SJSA1 (cell line): ENCODE measurements at regions not wholly inside any gene's neighbourhood (a gene's known extent, or its start where the extent isn't known, plus 50 kb on each side); places are given as distances from the start of the nearest gene placed in this dataset.

Source experiments
- DNase-seq, 2 experiments: peaks; one replicate each; pipeline ENCODE4 v3.0.0-alpha.2; 2015 to 2020; ENCODE audit warnings: low spot score in 2 of 2, low read depth in 1 of 2
- H3K27ac ChIP-seq: fragments of 250-450 bp; sonication (Bioruptor Pico); 2 replicates; pipeline ENCODE4 v1.5.1; 2020; ENCODE audit warnings: mild to moderate bottlenecking, moderate library complexity
- H3K27me3 ChIP-seq: fragments of 250-450 bp; sonication (Bioruptor Pico); replicated peaks from 2 replicates; pipeline ENCODE4 v1.5.1; 2020; ENCODE audit warnings: mild to moderate bottlenecking, moderate library complexity
- H3K36me3 ChIP-seq: fragments of 250-450 bp; sonication (Bioruptor Pico); 2 replicates; pipeline ENCODE4 v1.5.1; 2020; ENCODE audit warnings: mild to moderate bottlenecking
- H3K4me1 ChIP-seq: fragments of 250-450 bp; sonication (Bioruptor Pico); replicated peaks from 2 replicates; pipeline ENCODE4 v1.6.1; 2021; ENCODE audit warnings: mild to moderate bottlenecking
- H3K4me3 ChIP-seq: fragments of 250-450 bp; sonication (Bioruptor Pico); 2 replicates; pipeline ENCODE4 v1.5.1; 2020; ENCODE audit warnings: mild to moderate bottlenecking
- H3K9me3 ChIP-seq: fragments of 250-450 bp; sonication (Bioruptor Pico); replicated peaks from 2 replicates; pipeline ENCODE4 v1.5.1; 2020; ENCODE audit warnings: mild to moderate bottlenecking

DNA sequence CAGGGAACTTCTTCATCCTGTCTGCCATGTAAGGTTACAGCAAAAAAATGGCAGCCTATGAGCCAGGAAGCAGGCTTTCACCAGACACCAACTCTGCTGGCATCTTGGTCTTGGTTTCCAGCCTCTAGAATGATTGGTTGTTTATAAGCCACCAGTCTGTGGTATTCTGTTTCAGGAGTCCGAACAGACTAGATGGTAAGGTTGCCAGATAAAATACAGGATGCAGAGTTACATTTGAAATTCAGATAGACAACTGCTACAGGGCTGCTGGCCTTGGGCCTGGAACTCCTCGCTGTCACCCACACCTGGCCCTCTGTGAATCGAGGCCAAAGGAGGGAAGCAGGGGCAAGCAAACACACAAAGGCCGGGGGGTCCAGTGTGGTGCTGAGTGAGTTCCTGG is 478.8 kb upstream of the CCL2 start:
- no peak for DNase-seq
- no peaks in the 10 kb centered on the region for H3K4me1 ChIP-seq
- H3K36me3 ChIP-seq = no peaks in the 10 kb centered on the region
- no peak overlapping the region for H3K4me3 ChIP-seq
- no peak overlapping the region for H3K27ac ChIP-seq
- peaks cover 4% of the 10 kb centered on the region; the same call in 1 of the 2 replicates for H3K27me3 ChIP-seq
- no peaks in the 10 kb centered on the region for H3K9me3 ChIP-seq

DNA sequence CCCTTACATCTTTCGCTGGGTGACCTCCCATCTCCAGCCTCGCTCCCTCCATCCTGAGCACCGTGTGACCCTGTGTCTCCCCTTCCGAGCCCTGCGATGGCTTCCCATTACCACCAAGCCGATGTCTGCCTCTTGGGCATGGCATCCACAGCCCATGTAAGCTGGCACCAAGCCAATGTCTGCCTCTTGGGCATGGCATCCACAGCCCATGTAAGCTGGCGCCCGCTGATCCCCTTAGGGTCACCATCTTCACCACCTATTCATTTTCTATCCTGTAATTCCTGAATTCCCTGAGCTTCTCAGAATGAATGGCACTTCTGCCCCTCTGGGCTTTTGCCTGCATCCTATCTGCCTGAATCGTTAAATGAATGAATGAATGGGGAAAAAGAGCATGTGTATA is 478.2 kb upstream of the CCL2 start:
- Histone ChIP-seq H3K27ac (no peak overlapping the region), H3K27me3 (peaks cover 4% of the 10 kb centered on the region; the same call in 1 of the 2 replicates), H3K9me3 (no peaks in the 10 kb centered on the region), H3K4me1 (no peaks in the 10 kb centered on the region), H3K4me3 (no peak overlapping the region), H3K36me3 (no peaks in the 10 kb centered on the region)
- no peak for DNase-seq

DNA sequence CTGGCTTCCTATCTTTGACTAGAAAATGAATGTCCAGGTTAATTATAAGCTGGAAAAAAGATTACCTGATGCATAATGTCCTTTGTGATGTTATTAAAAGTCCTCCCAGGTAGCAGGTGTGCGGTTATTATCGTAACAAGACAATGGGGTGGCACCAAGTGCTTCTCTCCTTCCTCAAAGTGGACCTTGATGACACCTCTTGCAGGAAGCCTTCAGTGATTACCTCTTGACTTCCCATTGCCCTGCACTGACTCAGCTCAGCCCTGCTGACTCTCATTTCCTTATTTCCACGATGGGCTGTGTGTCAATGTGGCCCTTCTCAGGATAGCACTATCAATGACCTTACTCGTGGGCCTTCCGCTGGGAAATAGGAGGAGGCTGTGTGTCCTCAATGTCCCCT is 477.4 kb upstream of the CCL2 start:
- Histone ChIP-seq H3K36me3 (no peaks in the 10 kb centered on the region), H3K9me3 (no peaks in the 10 kb centered on the region), H3K4me1 (no peaks in the 10 kb centered on the region), H3K27me3 (peaks cover 4% of the 10 kb centered on the region; the same call in 1 of the 2 replicates), H3K27ac (no peak overlapping the region), H3K4me3 (no peak overlapping the region)
- DNase-seq = no peak

DNA sequence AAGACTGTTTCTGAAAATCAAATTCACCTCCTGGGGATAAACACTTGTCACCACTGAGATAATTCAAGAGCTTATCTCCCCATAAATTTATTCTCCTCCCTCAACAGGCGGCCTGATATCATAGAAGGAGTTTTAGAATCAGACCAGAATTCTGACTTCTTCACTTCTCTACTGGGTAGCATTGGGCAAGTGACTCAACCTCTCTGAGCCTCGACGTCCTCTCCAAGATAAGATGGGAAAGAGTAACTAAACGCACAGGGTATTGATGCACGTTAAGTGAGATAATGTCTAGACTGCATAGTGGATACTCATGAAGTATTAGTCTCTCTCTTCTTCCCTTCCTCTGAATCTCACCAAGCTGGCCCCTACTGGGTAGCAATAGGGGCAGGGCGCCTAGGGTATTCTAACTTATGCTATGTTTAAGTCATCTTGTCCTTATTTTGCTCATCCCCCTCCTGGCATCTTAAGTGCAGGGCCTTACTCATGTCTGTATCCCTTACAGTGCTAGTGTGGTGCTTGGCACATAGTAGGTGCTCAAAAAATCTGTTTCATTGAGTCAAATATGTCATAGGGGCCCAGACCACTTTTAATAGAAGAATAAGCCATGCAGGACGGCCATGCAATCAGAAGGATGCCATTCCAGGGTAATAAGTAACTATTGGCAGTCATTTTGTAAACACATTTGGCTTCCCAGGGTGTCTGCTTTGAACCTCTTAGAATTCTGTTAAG is 476.4 kb upstream of the CCL2 start:
- Histone ChIP-seq H3K36me3 (no peaks in the 10 kb centered on the region), H3K4me3 (no peak overlapping the region), H3K4me1 (no peaks in the 10 kb centered on the region), H3K9me3 (no peaks in the 10 kb centered on the region), H3K27ac (no peak overlapping the region), H3K27me3 (peaks cover 4% of the 10 kb centered on the region; the same call in 1 of the 2 replicates)
- no peak for DNase-seq

DNA sequence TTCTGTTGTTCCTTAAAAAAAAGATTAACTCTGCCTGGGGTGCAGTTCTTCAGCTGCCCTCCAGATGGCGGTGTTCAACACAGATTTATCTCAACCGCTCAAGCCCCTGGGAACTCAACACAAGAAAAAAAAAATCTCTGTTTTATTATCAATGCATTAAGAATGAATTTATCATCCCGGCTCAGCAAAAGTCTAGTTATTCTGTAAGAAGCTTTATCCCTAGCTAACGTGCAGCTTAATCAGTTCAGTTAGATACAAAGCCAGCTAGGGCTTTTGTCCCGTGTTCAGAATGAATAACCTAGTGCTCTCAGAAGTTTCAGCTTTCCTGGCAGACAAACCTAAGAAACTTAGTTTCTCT is 475.9 kb upstream of the CCL2 start:
- peaks cover 4% of the 10 kb centered on the region; the same call in 1 of the 2 replicates for H3K27me3 ChIP-seq
- no peak overlapping the region for H3K4me3 ChIP-seq
- H3K4me1 ChIP-seq = no peaks in the 10 kb centered on the region
- peak in 1 of 2 experiments; percentile 25 for DNase-seq
- H3K27ac ChIP-seq = no peak overlapping the region
- no peaks in the 10 kb centered on the region for H3K9me3 ChIP-seq
- no peaks in the 10 kb centered on the region for H3K36me3 ChIP-seq

DNA sequence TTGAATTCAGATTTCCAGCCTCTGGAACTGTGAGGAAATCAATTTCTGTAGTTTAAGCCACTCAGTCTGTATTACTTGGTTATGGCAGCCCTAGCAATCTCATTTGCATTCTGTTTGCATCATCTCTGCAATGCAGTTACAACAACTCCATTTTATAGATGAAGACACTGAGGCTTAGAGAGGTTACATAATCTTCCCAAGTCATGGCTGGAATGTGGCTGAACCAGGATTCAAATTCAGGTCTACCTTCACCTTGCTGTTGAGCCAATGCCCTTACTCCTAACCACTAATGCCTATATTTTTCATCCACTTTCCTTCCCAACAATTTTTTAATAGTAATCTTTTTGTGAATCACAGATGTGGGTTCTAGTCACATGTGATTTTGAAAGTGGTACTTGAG is 469.8 kb upstream of the CCL2 start:
- no peak for DNase-seq
- Histone ChIP-seq H3K4me1 (no peaks in the 10 kb centered on the region), H3K27ac (no peak overlapping the region), H3K9me3 (no peaks in the 10 kb centered on the region), H3K27me3 (no peaks in the 10 kb centered on the region), H3K36me3 (no peaks in the 10 kb centered on the region), H3K4me3 (no peak overlapping the region)

DNA sequence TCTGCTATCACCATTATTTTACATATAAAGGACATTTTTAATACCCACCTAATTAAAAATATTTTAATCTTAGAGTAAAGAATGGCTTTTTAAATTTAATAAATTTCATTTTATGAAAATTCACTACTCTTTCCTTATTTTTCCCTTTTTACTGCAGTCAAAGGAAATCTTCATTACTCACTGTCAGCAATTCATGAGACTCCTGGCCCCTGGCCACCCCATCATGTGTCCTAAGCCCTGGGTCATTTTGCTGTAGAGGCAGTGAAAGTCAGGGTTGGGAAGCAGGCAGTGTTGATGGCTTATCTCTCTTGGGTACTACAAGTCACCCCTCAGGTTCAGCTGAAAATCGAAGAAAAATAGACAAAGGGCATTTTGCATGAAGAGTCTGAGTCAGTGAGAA is 468.6 kb upstream of the CCL2 start:
- Histone ChIP-seq H3K27me3 (no peaks in the 10 kb centered on the region), H3K4me3 (no peak overlapping the region), H3K27ac (no peak overlapping the region), H3K4me1 (no peaks in the 10 kb centered on the region), H3K9me3 (no peaks in the 10 kb centered on the region), H3K36me3 (no peaks in the 10 kb centered on the region)
- DNase-seq = no peak

DNA sequence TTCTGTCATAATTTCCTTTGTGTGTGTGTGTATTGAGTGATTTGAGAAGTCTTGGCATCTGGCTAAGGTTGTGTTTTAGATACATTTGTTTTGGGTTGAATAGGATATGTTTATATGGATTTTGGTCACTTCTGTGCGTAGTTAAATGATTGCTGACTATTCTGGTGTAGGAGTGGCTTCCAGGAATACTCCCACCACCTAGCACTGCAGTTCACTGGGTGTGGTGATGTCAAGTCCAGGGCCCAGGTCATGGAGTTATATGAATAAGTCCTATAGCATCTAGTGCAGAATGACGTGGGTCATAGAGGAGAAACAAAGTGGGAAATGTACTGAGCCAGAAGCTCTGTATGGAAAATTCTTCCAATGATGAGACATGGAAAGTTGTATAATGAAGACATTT is 465.4 kb upstream of the CCL2 start:
- Histone ChIP-seq H3K27me3 (no peaks in the 10 kb centered on the region), H3K4me3 (no peak overlapping the region), H3K36me3 (no peaks in the 10 kb centered on the region), H3K9me3 (no peaks in the 10 kb centered on the region), H3K4me1 (no peaks in the 10 kb centered on the region), H3K27ac (no peak overlapping the region)
- no peak for DNase-seq

DNA sequence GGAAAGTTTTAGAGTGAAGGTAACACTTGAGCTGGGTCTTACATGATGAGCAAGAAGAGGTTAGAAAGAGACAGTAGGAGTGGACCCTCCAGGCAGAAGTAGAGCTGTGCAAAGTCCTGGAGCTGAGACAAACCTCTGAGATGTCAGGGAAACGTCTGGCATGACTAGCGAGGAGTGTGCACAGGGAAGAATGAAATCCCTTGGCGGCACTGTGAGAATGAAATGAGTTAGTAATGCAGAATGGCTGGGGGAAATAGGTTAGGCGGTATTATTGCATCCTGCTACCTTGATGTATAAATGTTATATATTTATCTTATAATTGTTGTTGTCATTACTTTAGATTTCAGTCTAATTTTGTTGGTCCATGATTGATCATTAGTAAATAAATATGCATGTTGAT is 457.9 kb upstream of the CCL2 start:
- no peaks in the 10 kb centered on the region for H3K4me1 ChIP-seq
- no peak for DNase-seq
- H3K4me3 ChIP-seq = no peak overlapping the region
- no peaks in the 10 kb centered on the region for H3K9me3 ChIP-seq
- no peak overlapping the region for H3K27ac ChIP-seq
- no peaks in the 10 kb centered on the region for H3K36me3 ChIP-seq
- H3K27me3 ChIP-seq = peaks cover 5% of the 10 kb centered on the region

DNA sequence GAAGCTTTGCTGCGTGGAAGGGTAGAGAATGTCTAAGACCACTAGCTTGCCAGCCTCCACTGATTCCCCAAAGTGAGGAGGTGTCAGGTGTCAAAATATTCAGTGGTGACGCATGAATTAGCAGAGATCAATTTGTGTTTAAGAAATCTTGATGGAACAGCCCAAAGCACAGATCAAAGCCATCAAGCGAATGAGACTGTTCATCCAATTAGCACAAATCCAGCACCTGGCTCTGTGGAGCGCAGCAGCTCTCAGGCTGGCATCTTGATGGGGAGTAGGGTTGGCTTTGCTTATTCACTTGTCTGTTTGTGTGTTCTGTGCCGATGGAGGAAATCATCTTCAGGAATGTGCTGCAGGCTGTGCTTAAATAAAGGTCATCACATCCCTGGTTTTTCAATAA is 456.8 kb upstream of the CCL2 start:
- Histone ChIP-seq H3K9me3 (no peaks in the 10 kb centered on the region), H3K27me3 (peaks cover 11% of the 10 kb centered on the region), H3K4me3 (no peak overlapping the region), H3K4me1 (no peaks in the 10 kb centered on the region), H3K27ac (no peak overlapping the region), H3K36me3 (no peaks in the 10 kb centered on the region)
- no peak for DNase-seq

DNA sequence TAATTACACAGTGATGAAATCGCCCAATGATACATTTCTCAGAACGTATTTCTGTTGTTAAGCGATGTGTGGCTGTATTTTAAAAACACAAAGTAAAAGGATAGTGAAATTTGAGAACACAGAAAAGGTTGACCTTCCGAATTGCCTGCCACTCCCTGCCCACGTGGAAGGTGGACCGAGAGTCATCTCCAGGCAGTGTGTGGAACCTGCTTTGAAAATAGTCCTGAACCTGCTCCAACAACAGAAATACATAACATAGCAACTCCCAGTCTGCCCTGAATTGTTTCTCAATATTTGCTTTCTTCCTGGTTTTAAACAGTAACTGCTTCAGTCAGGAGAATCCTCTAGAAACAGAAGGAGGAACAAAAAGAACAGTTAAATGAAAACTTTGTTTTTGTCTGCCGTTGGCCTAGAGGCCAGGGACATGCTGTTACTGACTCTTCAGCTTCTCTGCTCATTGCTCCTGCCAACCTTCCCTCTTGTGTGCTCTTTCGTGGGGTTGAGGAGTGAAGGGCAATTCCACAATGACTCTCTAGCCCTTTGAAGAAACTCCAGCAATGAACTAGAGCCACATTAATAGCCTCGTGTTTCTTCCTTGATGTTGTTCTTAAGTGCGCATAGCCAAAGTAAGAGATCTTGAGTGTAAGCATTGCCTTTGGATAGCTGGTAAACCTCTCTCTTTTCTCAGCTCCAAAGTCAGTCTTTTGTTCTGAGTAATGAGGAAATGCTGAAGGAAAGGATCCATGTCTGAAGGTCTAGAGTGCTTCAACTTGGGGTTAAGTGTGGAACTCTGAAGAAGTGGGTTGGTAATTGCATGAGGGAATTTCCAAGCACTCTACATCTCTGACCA is 452.5 kb upstream of the CCL2 start:
- no peak for DNase-seq
- no peak overlapping the region for H3K27ac ChIP-seq
- no peak overlapping the region for H3K4me3 ChIP-seq
- no peaks in the 10 kb centered on the region for H3K36me3 ChIP-seq
- peaks cover 11% of the 10 kb centered on the region for H3K27me3 ChIP-seq
- H3K9me3 ChIP-seq = no peaks in the 10 kb centered on the region
- no peaks in the 10 kb centered on the region for H3K4me1 ChIP-seq

DNA sequence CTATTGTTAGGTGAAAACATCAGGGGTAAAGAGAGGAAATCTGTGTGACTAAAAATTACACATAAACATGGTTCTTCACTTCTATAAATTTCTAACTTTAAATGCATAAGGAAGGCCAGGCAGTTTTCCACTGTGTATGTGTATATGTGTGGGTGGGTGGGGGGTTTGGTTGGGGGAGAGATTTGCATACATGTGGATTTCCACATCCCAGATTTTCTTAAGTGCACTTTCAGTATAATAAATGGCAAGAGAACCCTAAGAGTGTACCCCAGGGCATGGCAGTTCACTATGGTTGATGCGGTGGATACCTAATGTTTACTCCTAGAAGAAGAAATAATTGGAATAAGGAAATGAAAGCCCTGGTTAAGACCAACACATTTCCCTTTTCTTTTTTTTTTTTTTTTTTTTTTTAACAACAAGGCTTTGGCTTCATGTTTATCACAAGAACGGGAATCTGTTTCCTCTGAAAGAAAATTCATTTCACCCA is 451.8 kb upstream of the CCL2 start:
- peaks cover 11% of the 10 kb centered on the region for H3K27me3 ChIP-seq
- H3K4me1 ChIP-seq = no peaks in the 10 kb centered on the region
- H3K9me3 ChIP-seq = no peaks in the 10 kb centered on the region
- H3K4me3 ChIP-seq = no peak overlapping the region
- H3K27ac ChIP-seq = no peak overlapping the region
- no peak for DNase-seq
- no peaks in the 10 kb centered on the region for H3K36me3 ChIP-seq

DNA sequence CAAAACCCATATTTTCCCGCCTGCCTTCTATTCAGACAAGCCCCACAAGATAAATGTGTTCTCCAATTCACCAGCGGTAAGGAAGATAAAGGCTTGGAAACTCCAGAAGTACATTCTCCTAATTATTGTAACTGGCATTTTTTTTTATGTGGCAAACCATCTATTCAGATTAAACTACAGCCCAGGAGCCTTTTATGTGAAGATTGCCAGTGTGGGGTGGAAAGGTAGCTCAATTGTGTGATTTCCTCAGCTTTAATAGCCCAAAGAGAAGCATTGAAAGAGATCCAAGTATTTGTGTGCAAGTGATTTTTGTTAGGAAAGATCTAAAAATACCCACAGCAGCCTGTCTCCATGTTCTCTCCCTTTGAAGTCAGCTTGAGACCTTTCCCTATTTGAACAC is 451.4 kb upstream of the CCL2 start:
- H3K9me3 ChIP-seq = no peaks in the 10 kb centered on the region
- no peaks in the 10 kb centered on the region for H3K36me3 ChIP-seq
- no peaks in the 10 kb centered on the region for H3K4me1 ChIP-seq
- DNase-seq = no peak
- H3K27me3 ChIP-seq = peaks cover 11% of the 10 kb centered on the region
- no peak overlapping the region for H3K27ac ChIP-seq
- no peak overlapping the region for H3K4me3 ChIP-seq

DNA sequence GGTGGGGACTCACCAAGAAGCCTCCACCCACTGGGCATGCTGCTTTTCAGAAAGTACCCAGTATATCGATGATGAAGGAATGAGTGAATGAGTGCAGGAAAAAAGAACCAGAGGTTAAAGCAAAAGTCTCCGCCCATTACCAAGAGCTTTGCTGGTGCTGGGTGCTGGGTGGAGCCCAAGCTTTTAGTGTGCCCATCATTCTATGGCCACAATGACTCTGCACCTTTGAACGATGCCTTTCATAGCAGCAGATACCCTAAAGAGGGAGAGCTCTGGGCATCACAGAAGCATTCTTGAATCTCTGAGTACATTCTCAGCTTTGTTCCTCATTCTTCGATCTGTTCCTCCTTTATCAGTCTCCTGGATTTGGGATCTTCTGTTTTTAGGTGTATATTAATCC is 450.7 kb upstream of the CCL2 start:
- H3K36me3 ChIP-seq = no peaks in the 10 kb centered on the region
- H3K4me3 ChIP-seq = no peak overlapping the region
- H3K4me1 ChIP-seq = no peaks in the 10 kb centered on the region
- no peak overlapping the region for H3K27ac ChIP-seq
- no peaks in the 10 kb centered on the region for H3K9me3 ChIP-seq
- peaks cover 11% of the 10 kb centered on the region for H3K27me3 ChIP-seq
- no peak for DNase-seq
